ENCODE measurements at regions not wholly inside any gene's neighbourhood (a gene's known extent, or its start where the extent isn't known, plus 50 kb on each side); places are given as distances from the start of the nearest gene placed in this dataset.

- H3K9ac ChIP-seq (ENCODE audit: low read length) = no peak overlapping the region
- H3K4me1 ChIP-seq (ENCODE audit: insufficient read depth, low read length) = peaks cover 4% of the 10 kb centered on the region
- H2AFZ ChIP-seq (ENCODE audit: low read depth, low read length) = no peak overlapping the region
- TF ChIP-seq CTCF (IDR thresholded peaks at IDR 0.05; ENCODE audit: insufficient read depth, low read depth, low read length) (no peak), EZH2 (IDR thresholded peaks at IDR 0.05; ENCODE audit: insufficient read depth, low read length) (no peak)
- Mint-ChIP-seq H3K4me3 (ENCODE audit: unreplicated experiment) (no peak overlapping the region), H3K9me3 (ENCODE audit: unreplicated experiment) (peaks cover 9% of the 10 kb centered on the region), H3K27ac (ENCODE audit: unreplicated experiment) (no peak overlapping the region), H3K36me3 (ENCODE audit: low read depth, unreplicated experiment) (no peaks in the 10 kb centered on the region), H3K27me3 (ENCODE audit: low read depth, unreplicated experiment) (peaks cover 26% of the 10 kb centered on the region), H3K4me1 (ENCODE audit: low read depth, unreplicated experiment) (no peaks in the 10 kb centered on the region)
- H4K20me1 ChIP-seq (ENCODE audit: insufficient read depth, low read length) = no peaks in the 10 kb centered on the region
- H3K9me3 ChIP-seq (ENCODE audit: insufficient read depth, low read depth, low read length) = peaks cover 5% of the 10 kb centered on the region
- no peak for DNase-seq (ENCODE audit: low read depth)
- H3K27me3 ChIP-seq (ENCODE audit: insufficient read depth, low read length) = peaks cover 21% of the 10 kb centered on the region
- no peak overlapping the region for H3K27ac ChIP-seq (ENCODE audit: low read depth, low read length)
- no peak overlapping the region for H3K4me3 ChIP-seq (ENCODE audit: insufficient read depth, low read depth, low read length)
- no peaks in the 10 kb centered on the region for H3K36me3 ChIP-seq (ENCODE audit: insufficient read depth, low read length)
- FAIRE-seq = no peak
- no peaks in the 10 kb centered on the region for H3K79me2 ChIP-seq (ENCODE audit: insufficient read depth, low read length)
- H3K4me2 ChIP-seq (ENCODE audit: low read length) = no peak overlapping the region
These were observed 120.7 kb upstream of the ZNF618 start for GRCh38 chr9:113755433-113755832.

GRCh38 chr9:113756476-113757192 is 119.5 kb upstream of the ZNF618 start:
- H3K9ac ChIP-seq (ENCODE audit: low read length) = no peak overlapping the region
- Mint-ChIP-seq H3K4me3 (ENCODE audit: unreplicated experiment) (no peak overlapping the region), H3K9me3 (ENCODE audit: unreplicated experiment) (peaks cover 9% of the 10 kb centered on the region), H3K27me3 (ENCODE audit: low read depth, unreplicated experiment) (peaks cover 26% of the 10 kb centered on the region), H3K27ac (ENCODE audit: unreplicated experiment) (peak overlapping the region; percentile 6), H3K36me3 (ENCODE audit: low read depth, unreplicated experiment) (no peaks in the 10 kb centered on the region), H3K4me1 (ENCODE audit: low read depth, unreplicated experiment) (no peaks in the 10 kb centered on the region)
- no peaks in the 10 kb centered on the region for H3K36me3 ChIP-seq (ENCODE audit: insufficient read depth, low read length)
- H3K27me3 ChIP-seq (ENCODE audit: insufficient read depth, low read length) = peaks cover 18% of the 10 kb centered on the region
- no peak for FAIRE-seq
- H3K9me3 ChIP-seq (ENCODE audit: insufficient read depth, low read depth, low read length) = peaks cover 5% of the 10 kb centered on the region
- H3K4me3 ChIP-seq (ENCODE audit: insufficient read depth, low read depth, low read length) = no peak overlapping the region
- no peak overlapping the region for H2AFZ ChIP-seq (ENCODE audit: low read depth, low read length)
- no peak overlapping the region for H3K27ac ChIP-seq (ENCODE audit: low read depth, low read length)
- H3K4me1 ChIP-seq (ENCODE audit: insufficient read depth, low read length) = peaks cover 4% of the 10 kb centered on the region
- H3K4me2 ChIP-seq (ENCODE audit: low read length) = peak overlapping the region; percentile 16
- H3K79me2 ChIP-seq (ENCODE audit: insufficient read depth, low read length) = no peaks in the 10 kb centered on the region
- TF ChIP-seq CTCF (IDR thresholded peaks at IDR 0.05; ENCODE audit: insufficient read depth, low read depth, low read length) (no peak), EZH2 (IDR thresholded peaks at IDR 0.05; ENCODE audit: insufficient read depth, low read length) (no peak)
- no peaks in the 10 kb centered on the region for H4K20me1 ChIP-seq (ENCODE audit: insufficient read depth, low read length)
- DNase-seq (ENCODE audit: low read depth) = no peak

DNA sequence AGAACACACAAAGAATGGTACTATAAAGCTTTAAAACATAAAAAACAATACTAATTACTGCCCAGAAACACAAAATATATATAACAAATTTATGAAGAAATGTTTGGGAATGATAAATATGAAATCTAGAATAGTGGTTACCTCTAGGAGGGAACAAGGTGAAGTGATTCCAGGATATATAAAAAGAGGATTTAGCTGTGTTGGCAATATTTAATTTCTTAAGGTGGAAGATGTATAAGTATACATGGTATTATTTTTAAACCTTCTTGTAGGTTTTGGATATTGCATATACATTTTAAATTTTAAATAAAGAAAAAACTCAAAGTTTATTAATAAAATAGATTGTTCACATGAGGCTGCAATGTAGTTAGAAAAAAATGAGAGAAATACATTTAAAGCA is 112.7 kb upstream of the ZNF618 start:
- no peaks in the 10 kb centered on the region for H3K36me3 Mint-ChIP-seq (ENCODE audit: low read depth, unreplicated experiment)
- Histone ChIP-seq H3K36me3 (ENCODE audit: insufficient read depth, low read length) (no peaks in the 10 kb centered on the region), H3K27me3 (ENCODE audit: insufficient read depth, low read length) (peaks cover 18% of the 10 kb centered on the region), H3K9ac (ENCODE audit: low read length) (no peak overlapping the region), H3K4me3 (ENCODE audit: insufficient read depth, low read depth, low read length) (no peak overlapping the region), H3K4me1 (ENCODE audit: insufficient read depth, low read length) (no peaks in the 10 kb centered on the region), H3K79me2 (ENCODE audit: insufficient read depth, low read length) (no peaks in the 10 kb centered on the region), H3K9me3 (ENCODE audit: insufficient read depth, low read depth, low read length) (peaks cover 5% of the 10 kb centered on the region), H2AFZ (ENCODE audit: low read depth, low read length) (no peak overlapping the region), H4K20me1 (ENCODE audit: insufficient read depth, low read length) (no peaks in the 10 kb centered on the region), H3K4me2 (ENCODE audit: low read length) (no peak overlapping the region), H3K27ac (ENCODE audit: low read depth, low read length) (no peak overlapping the region)
- H3K4me3 Mint-ChIP-seq (ENCODE audit: unreplicated experiment) = no peak overlapping the region
- no peak for DNase-seq (ENCODE audit: low read depth)
- no peak for FAIRE-seq
- H3K9me3 Mint-ChIP-seq (ENCODE audit: unreplicated experiment) = peaks cover 10% of the 10 kb centered on the region
- TF ChIP-seq EZH2 (IDR thresholded peaks at IDR 0.05; ENCODE audit: insufficient read depth, low read length) = no peak
- TF ChIP-seq CTCF (IDR thresholded peaks at IDR 0.05; ENCODE audit: insufficient read depth, low read depth, low read length) = no peak
- H3K27me3 Mint-ChIP-seq (ENCODE audit: low read depth, unreplicated experiment) = peaks cover 24% of the 10 kb centered on the region
- no peak overlapping the region for H3K27ac Mint-ChIP-seq (ENCODE audit: unreplicated experiment)
- H3K4me1 Mint-ChIP-seq (ENCODE audit: low read depth, unreplicated experiment) = no peaks in the 10 kb centered on the region

Measured in astrocyte (in vitro differentiated cells and primary cell).